Neuronal stem cell (in vitro differentiated cells): ENCODE measurements at regions not wholly inside any gene's neighbourhood (a gene's known extent, or its start where the extent isn't known, plus 50 kb on each side); places are given as distances from the start of the nearest gene placed in this dataset.

Experiments used
- DNase-seq: peaks from one replicate; pipeline ENCODE4 v3.0.0-alpha.2; 2013; ENCODE audit warnings: low spot score
- H2AFZ ChIP-seq: one replicate; pipeline ENCODE4 v1.6.1; 2013; ENCODE audit warnings: mild to moderate bottlenecking, low read length, inconsistent platforms
- H2AK5ac ChIP-seq: 2 replicates; pipeline ENCODE4 v1.6.1; 2013; ENCODE audit warnings: low read depth, mild to moderate bottlenecking, inconsistent platforms, low read length, moderate library complexity, mixed read lengths
- H2BK120ac ChIP-seq: 2 replicates; pipeline ENCODE4 v1.6.1; 2013; ENCODE audit warnings: low read depth, mild to moderate bottlenecking, inconsistent platforms, low read length, moderate library complexity, mixed read lengths
- H2BK12ac ChIP-seq: one replicate; pipeline ENCODE4 v1.6.1; 2013; ENCODE audit warnings: low read length, inconsistent platforms
- H2BK15ac ChIP-seq: 2 replicates; pipeline ENCODE4 v1.6.1; 2013; ENCODE audit warnings: mild to moderate bottlenecking, low read length, inconsistent platforms, mixed read lengths
- H2BK5ac ChIP-seq: one replicate; pipeline ENCODE4 v1.6.1; 2013; ENCODE audit warnings: inconsistent platforms, mild to moderate bottlenecking, low read length, moderate library complexity
- H3K14ac ChIP-seq: one replicate; pipeline ENCODE4 v1.6.1; 2013; ENCODE audit warnings: low read length, inconsistent platforms
- H3K18ac ChIP-seq: 2 replicates; pipeline ENCODE4 v1.6.1; 2013; ENCODE audit warnings: low read length, inconsistent platforms
- H3K23ac ChIP-seq: 2 replicates; pipeline ENCODE4 v1.6.1; 2013; ENCODE audit warnings: low read depth, mild to moderate bottlenecking, mixed read lengths, low read length, inconsistent platforms; ENCODE audit not compliant: poor library complexity
- H3K27ac ChIP-seq: replicated peaks from 3 replicates; pipeline ENCODE4 v1.5.1; 2013; ENCODE audit warnings: low read length, inconsistent platforms
- H3K27me3 ChIP-seq, 3 experiments: 2 replicates each; pipeline ENCODE4 v1.6.1; 2013; ENCODE audit warnings: low read length in 3 of 3, mild to moderate bottlenecking in 2 of 3, inconsistent platforms in 1 of 3, low read depth in 1 of 3, mixed read lengths in 1 of 3, moderate library complexity in 1 of 3; ENCODE audit not compliant: control insufficient read depth in 3 of 3, insufficient read depth in 3 of 3
- H3K36me3 ChIP-seq, 2 donors: replicated peaks in 1 of 2; 2 replicates each; pipeline ENCODE4 v1.6.1; 2013; ENCODE audit warnings: low read length in 2 of 2; ENCODE audit not compliant: control insufficient read depth in 2 of 2, insufficient read depth in 2 of 2
- H3K4ac ChIP-seq: 2 replicates; pipeline ENCODE4 v1.6.1; 2013; ENCODE audit warnings: inconsistent platforms, mild to moderate bottlenecking, low read length, moderate library complexity
- H3K4me1 ChIP-seq, 2 donors: 1 replicate in 1 of 2; 2 replicates in 1 of 2; pipeline ENCODE4 v1.6.1; 2013; ENCODE audit warnings: low read length in 2 of 2, low read depth in 1 of 2; ENCODE audit not compliant: control insufficient read depth in 2 of 2, insufficient read depth in 1 of 2
- H3K4me2 ChIP-seq: one replicate; pipeline ENCODE4 v1.6.1; 2013; ENCODE audit warnings: mild to moderate bottlenecking, low read length, inconsistent platforms; ENCODE audit not compliant: insufficient read depth, poor library complexity, severe bottlenecking
- H3K4me3 ChIP-seq, 2 donors: 2 replicates each; pipeline ENCODE4 v1.5.1; 2013; ENCODE audit warnings: low read length in 2 of 2, mild to moderate bottlenecking in 2 of 2, inconsistent platforms in 1 of 2, moderate library complexity in 1 of 2
- H3K79me1 ChIP-seq: one replicate; pipeline ENCODE4 v1.6.1; 2013; ENCODE audit warnings: low read depth, mild to moderate bottlenecking, inconsistent platforms, low read length, moderate library complexity
- H3K9ac ChIP-seq: one replicate; pipeline ENCODE4 v1.6.1; 2013; ENCODE audit warnings: mild to moderate bottlenecking, low read depth, low read length, inconsistent platforms; ENCODE audit not compliant: poor library complexity
- H3K9me3 ChIP-seq, 2 donors: replicated peaks in 1 of 2; 2 replicates each; pipeline versions ENCODE3 to v1.6.1; 2013; ENCODE audit warnings: low read length in 2 of 2, mild to moderate bottlenecking in 2 of 2, inconsistent platforms in 1 of 2, low read depth in 1 of 2, mixed read lengths in 1 of 2, moderate library complexity in 1 of 2; ENCODE audit not compliant: control insufficient read depth in 2 of 2, insufficient read depth in 1 of 2
- H4K8ac ChIP-seq: one replicate; pipeline ENCODE4 v1.6.1; 2013; ENCODE audit warnings: low read depth, mild to moderate bottlenecking, inconsistent platforms, low read length, moderate library complexity
- H4K91ac ChIP-seq: one replicate; pipeline ENCODE4 v1.6.1; 2013; ENCODE audit warnings: low read length, low read depth, mild to moderate bottlenecking, inconsistent platforms; ENCODE audit not compliant: poor library complexity
- WGBS, 2 donors: extraction: QIAGEN DNeasy Blood & Tissue Kit; methylation state at CpG; one replicate each; pipeline ENCODE4 v1.1.7; 2013; ENCODE audit warnings: missing lambda C conversion rate in 2 of 2, mixed read lengths in 1 of 2; ENCODE audit not compliant: insufficient read length in 2 of 2, insufficient replicate concordance in 1 of 2; ENCODE audit errors: extremely low coverage in 2 of 2; 5-methylcytosine and 5-hydroxymethylcytosine counted together

- Histone ChIP-seq H2AFZ (no peak overlapping the region), H4K91ac (no peak overlapping the region), H4K8ac (no peak overlapping the region), H2BK120ac (no peak overlapping the region), H3K14ac (no peak overlapping the region), H3K27ac (no peak overlapping the region), H2BK12ac (no peak overlapping the region), H2BK5ac (no peak overlapping the region), H3K36me3 (no peaks in the 10 kb centered on the region), H3K9me3 (peaks cover 0 to 5% of the 10 kb centered on the region in 2 donors), H3K23ac (no peak overlapping the region), H3K4me3 (no peak overlapping the region), H3K18ac (no peak overlapping the region), H3K27me3 (no peaks in the 10 kb centered on the region), H3K9ac (no peak overlapping the region), H2BK15ac (no peak overlapping the region), H2AK5ac (no peak overlapping the region), H3K4me1 (no peaks in the 10 kb centered on the region), H3K4me2 (no peak overlapping the region), H3K79me1 (no peaks in the 10 kb centered on the region), H3K4ac (no peak overlapping the region)
- no peak for DNase-seq
Measured at GRCh38 chr12:76202621-76203020, 118.1 kb upstream of the NAP1L1 start.

- H2BK120ac ChIP-seq, result no peak overlapping the region
- no peak for DNase-seq
- no peak overlapping the region for H2BK12ac ChIP-seq
- no peak overlapping the region for H3K27ac ChIP-seq
- no peaks in the 10 kb centered on the region for H3K27me3 ChIP-seq
- no peak overlapping the region for H2AFZ ChIP-seq
- H3K4me1 ChIP-seq, result no peaks in the 10 kb centered on the region
- no peak overlapping the region for H3K4me3 ChIP-seq
- no peak overlapping the region for H3K4me2 ChIP-seq
- H2BK15ac ChIP-seq, result no peak overlapping the region
- no peak overlapping the region for H3K23ac ChIP-seq
- H3K14ac ChIP-seq, result no peak overlapping the region
- peaks cover 0 to 5% of the 10 kb centered on the region in 2 donors for H3K9me3 ChIP-seq
- no peak overlapping the region for H4K91ac ChIP-seq
- H3K79me1 ChIP-seq, result no peaks in the 10 kb centered on the region
- H2BK5ac ChIP-seq, result no peak overlapping the region
- no peaks in the 10 kb centered on the region for H3K36me3 ChIP-seq
- no peak overlapping the region for H4K8ac ChIP-seq
- H3K18ac ChIP-seq, result no peak overlapping the region
- H3K4ac ChIP-seq, result no peak overlapping the region
- H3K9ac ChIP-seq, result no peak overlapping the region
- H2AK5ac ChIP-seq, result no peak overlapping the region
Measured at GRCh38 chr12:76201758-76202157, 117.3 kb upstream of the NAP1L1 start.

- Histone ChIP-seq H2BK5ac (no peak overlapping the region), H3K18ac (no peak overlapping the region), H2BK15ac (no peak overlapping the region), H3K14ac (no peak overlapping the region), H3K4me1 (no peaks in the 10 kb centered on the region), H4K91ac (no peak overlapping the region), H3K23ac (no peak overlapping the region), H3K9me3 (peaks cover 0 to 5% of the 10 kb centered on the region in 2 donors), H3K4me3 (no peak overlapping the region), H3K79me1 (no peaks in the 10 kb centered on the region), H4K8ac (no peak overlapping the region), H2AFZ (no peak overlapping the region), H3K27ac (no peak overlapping the region), H3K36me3 (no peaks in the 10 kb centered on the region), H3K4ac (no peak overlapping the region), H2BK12ac (no peak overlapping the region), H3K27me3 (no peaks in the 10 kb centered on the region), H2AK5ac (no peak overlapping the region), H2BK120ac (no peak overlapping the region), H3K9ac (no peak overlapping the region), H3K4me2 (no peak overlapping the region)
- no peak for DNase-seq
- WGBS, 2 donors, result no CpG with 5 or more reads among the region's 2 CpGs
Measured at GRCh38 chr12:76201316-76201715, 116.8 kb upstream of the NAP1L1 start.

DNA sequence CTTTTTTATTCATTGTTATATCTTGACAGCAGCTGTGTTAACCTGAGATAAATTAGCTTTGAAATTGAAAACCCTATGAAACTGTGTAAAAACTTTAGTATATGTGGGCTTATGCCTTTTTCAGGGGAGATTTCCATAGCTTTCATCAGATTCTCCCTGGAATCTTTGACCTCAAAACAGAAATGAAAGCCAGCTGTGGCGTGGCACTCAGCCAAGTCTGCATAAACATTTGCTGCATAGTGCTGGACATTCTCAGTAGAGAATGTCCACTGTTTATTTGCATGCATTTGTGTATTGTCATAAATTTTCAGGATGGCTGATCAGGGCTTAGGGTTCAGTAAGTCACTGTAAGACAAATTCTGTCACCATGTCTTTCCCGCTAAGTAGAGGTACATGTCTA, 115.3 kb upstream of the NAP1L1 start:
- Histone ChIP-seq H3K18ac (no peak overlapping the region), H3K4me1 (no peaks in the 10 kb centered on the region), H3K36me3 (no peaks in the 10 kb centered on the region), H2AFZ (no peak overlapping the region), H3K27me3 (no peaks in the 10 kb centered on the region), H3K27ac (no peak overlapping the region), H3K9me3 (peaks cover 0 to 5% of the 10 kb centered on the region in 2 donors), H3K14ac (no peak overlapping the region), H2BK120ac (no peak overlapping the region), H3K4me3 (no peak overlapping the region), H2AK5ac (no peak overlapping the region), H3K4me2 (no peak overlapping the region), H3K4ac (no peak overlapping the region), H2BK12ac (no peak overlapping the region), H3K79me1 (no peaks in the 10 kb centered on the region), H4K91ac (no peak overlapping the region), H3K23ac (no peak overlapping the region), H2BK15ac (no peak overlapping the region), H3K9ac (no peak overlapping the region), H4K8ac (no peak overlapping the region), H2BK5ac (no peak overlapping the region)
- no peak for DNase-seq
- no CpG with 5 or more reads among the region's 2 CpGs for WGBS, 2 donors
